ENCODE measurements at regions not wholly inside any gene's neighbourhood (a gene's known extent, or its start where the extent isn't known, plus 50 kb on each side); places are given as distances from the start of the nearest gene placed in this dataset.

GRCh38 chr20:11671015-11671511 is 246.6 kb upstream of the BTBD3 start:
- TF ChIP-seq CTCF (IDR thresholded peaks at IDR 0.05), result no peak
- TF ChIP-seq REST (IDR thresholded peaks at IDR 0.05; ENCODE audit: low read depth, low read length), result no peak
- no peak for TF ChIP-seq ZBTB33 (IDR thresholded peaks at IDR 0.05; ENCODE audit: borderline replicate concordance, low read depth)
- TF ChIP-seq RFX5 (IDR thresholded peaks at IDR 0.05; ENCODE audit: low read length), result no peak
- TF ChIP-seq EZH2phosphoT487 (IDR thresholded peaks at IDR 0.05; ENCODE audit: borderline replicate concordance, low read depth), result no peak
- no peak for TF ChIP-seq EP300 (IDR thresholded peaks at IDR 0.05; ENCODE audit: borderline replicate concordance in 1 of 2, low read depth in 1 of 2, low read length in 1 of 2)
- TF ChIP-seq NRF1 (IDR thresholded peaks at IDR 0.05; ENCODE audit: low read depth, low read length), result no peak
